GM18868 (cell line): ENCODE measurements at regions not wholly inside any gene's neighbourhood (a gene's known extent, or its start where the extent isn't known, plus 50 kb on each side); places are given as distances from the start of the nearest gene placed in this dataset.

Experiments
- ATAC-seq: cut with Tn5 transposase; IDR thresholded peaks from one replicate; pipeline ENCODE4 v1.9.1; 2021; ENCODE audit warnings: mild to moderate bottlenecking, moderate library complexity; ENCODE audit not compliant: unreplicated experiment

- ATAC-seq = no peak
Observed at GRCh38 chr12:23057571-23057970, 432.6 kb downstream of the ETNK1 start.

- no peak for ATAC-seq
Observed at GRCh38 chr12:23060161-23060560, 435.2 kb downstream of the ETNK1 start.

- ATAC-seq = no peak
Observed at GRCh38 chr12:23063206-23063605, 438.2 kb downstream of the ETNK1 start.

GRCh38 chr12:23066095-23066494, 441.1 kb downstream of the ETNK1 start:
- no peak for ATAC-seq

GRCh38 chr12:23083267-23083666, 458.3 kb downstream of the ETNK1 start:
- peak; percentile 87 for ATAC-seq

- ATAC-seq = no peak
Observed at GRCh38 chr12:23084236-23084995, 459.4 kb downstream of the ETNK1 start.

GRCh38 chr12:23088594-23088993, 463.6 kb downstream of the ETNK1 start:
- no peak for ATAC-seq

- ATAC-seq = no peak
Observed at GRCh38 chr12:23093488-23093887, 468.5 kb downstream of the ETNK1 start.

GRCh38 chr12:23096321-23096720, 471.4 kb downstream of the ETNK1 start:
- no peak for ATAC-seq

GRCh38 chr12:23098110-23098509, 473.1 kb downstream of the ETNK1 start:
- no peak for ATAC-seq

GRCh38 chr12:23098517-23098916, 473.5 kb downstream of the ETNK1 start:
- ATAC-seq = no peak

- no peak for ATAC-seq
Observed at GRCh38 chr12:23099104-23099503, 474.1 kb downstream of the ETNK1 start.

GRCh38 chr12:23099604-23100003, 474.6 kb downstream of the ETNK1 start:
- ATAC-seq = no peak

GRCh38 chr12:23108957-23109356, 484.0 kb downstream of the ETNK1 start:
- no peak for ATAC-seq

GRCh38 chr12:23113781-23114180, 488.8 kb downstream of the ETNK1 start:
- no peak for ATAC-seq

- no peak for ATAC-seq
Observed at GRCh38 chr12:23115984-23116383, 491.0 kb downstream of the ETNK1 start.

GRCh38 chr12:23126794-23127193, 501.8 kb downstream of the ETNK1 start:
- no peak for ATAC-seq

GRCh38 chr12:23127701-23128100, 502.7 kb downstream of the ETNK1 start:
- ATAC-seq = no peak

GRCh38 chr12:23128462-23128861, 503.5 kb downstream of the ETNK1 start:
- ATAC-seq = no peak

- no peak for ATAC-seq
Observed at GRCh38 chr12:23132357-23132756, 507.4 kb downstream of the ETNK1 start.

- ATAC-seq = no peak
Observed at GRCh38 chr12:23133471-23133870, 508.5 kb downstream of the ETNK1 start.

GRCh38 chr12:23139026-23139425, 514.1 kb downstream of the ETNK1 start:
- ATAC-seq = no peak

GRCh38 chr12:23140710-23141109, 515.7 kb downstream of the ETNK1 start:
- ATAC-seq = no peak
